IMR-90 (cell line): ENCODE measurements at regions not wholly inside any gene's neighbourhood (a gene's known extent, or its start where the extent isn't known, plus 50 kb on each side); places are given as distances from the start of the nearest gene placed in this dataset.

Experiments used
- ATAC-seq: fragments of 200-7000 bp; cut with Tn5 transposase; 2 replicates; pipeline ENCODE4 v1.9.1; 2020; ENCODE audit warnings: low read depth, mild to moderate bottlenecking, moderate library complexity
- BruUV-seq: library from RNA; stranded (reverse); fragments of 400-500 nt; replicated peaks from 2 replicates; lab custom pipeline; 2021; lab: Mats Ljungman, UMichigan
- CTCF ChIA-PET: fragments of 300-600 bp; formaldehyde crosslinking; extraction: SDS; loops from one replicate; lab custom pipeline; 2021; ENCODE audit warnings: antibody characterized with exemption; lab: Yijun Ruan, JAX
- POLR2A ChIA-PET: fragments of 300-600 bp; sonication (Branson Sonifier 250); formaldehyde crosslinking; loops from one replicate; lab custom pipeline; 2022; ENCODE audit warnings: antibody characterized with exemption; ENCODE audit not compliant: unreplicated experiment; lab: Charles Lee
- DNase-seq: peaks from one replicate; pipeline ENCODE4 v3.0.0; 2013
- H2AFZ ChIP-seq: replicated peaks from 2 replicates; pipeline ENCODE3; 2013; ENCODE audit warnings: low read length, mild to moderate bottlenecking; ENCODE audit not compliant: poor library complexity
- H2AK5ac ChIP-seq: 2 replicates; pipeline ENCODE4 v1.6.1; 2013; ENCODE audit warnings: low read depth, low read length, inconsistent platforms
- H2AK9ac ChIP-seq: replicated peaks from 2 replicates; pipeline ENCODE3; 2013; ENCODE audit warnings: mild to moderate bottlenecking, low read depth, low read length, moderate library complexity; ENCODE audit not compliant: poor library complexity
- H2BK120ac ChIP-seq: 2 replicates; pipeline ENCODE4 v1.6.1; 2013; ENCODE audit warnings: low read depth, low read length, inconsistent platforms
- H2BK15ac ChIP-seq: 3 replicates; pipeline ENCODE4 v1.6.1; 2013; ENCODE audit warnings: low read depth, low read length, inconsistent platforms
- H2BK20ac ChIP-seq: 2 replicates; pipeline ENCODE4 v1.6.1; 2013; ENCODE audit warnings: low read depth, mild to moderate bottlenecking, inconsistent platforms, low read length, moderate library complexity
- H2BK5ac ChIP-seq: 2 replicates; pipeline ENCODE4 v1.6.1; 2013; ENCODE audit warnings: mild to moderate bottlenecking, low read depth, low read length, inconsistent platforms; ENCODE audit not compliant: poor library complexity, severe bottlenecking
- H3K14ac ChIP-seq: replicated peaks from 2 replicates; pipeline ENCODE4 v1.6.1; 2013; ENCODE audit warnings: low read depth, low read length, inconsistent platforms
- H3K18ac ChIP-seq: 2 replicates; pipeline ENCODE4 v1.6.1; 2013; ENCODE audit warnings: low read depth, low read length, control low read depth
- H3K23ac ChIP-seq: 2 replicates; pipeline ENCODE4 v1.6.1; 2013; ENCODE audit warnings: low read depth, low read length, inconsistent platforms
- H3K27ac ChIP-seq: 2 replicates; pipeline ENCODE4 v1.5.1; 2013; ENCODE audit warnings: mild to moderate bottlenecking, control low read depth, low read length; ENCODE audit not compliant: insufficient read depth
- H3K27me3 ChIP-seq: 2 replicates; pipeline ENCODE4 v1.6.1; 2013; ENCODE audit warnings: low read length; ENCODE audit not compliant: control insufficient read depth, insufficient read depth
- H3K36me3 ChIP-seq: 2 replicates; pipeline ENCODE4 v1.6.1; 2013; ENCODE audit warnings: low read length, mixed read lengths; ENCODE audit not compliant: control insufficient read depth, insufficient read depth
- H3K4ac ChIP-seq: 2 replicates; pipeline ENCODE4 v1.6.1; 2013; ENCODE audit warnings: low read depth, low read length, inconsistent platforms
- H3K4me1 ChIP-seq: 2 replicates; pipeline ENCODE4 v1.6.1; 2013; ENCODE audit warnings: low read length, mixed read lengths; ENCODE audit not compliant: control insufficient read depth, insufficient read depth
- H3K4me2 ChIP-seq: 2 replicates; pipeline ENCODE4 v1.6.1; 2013; ENCODE audit warnings: low read depth, mild to moderate bottlenecking, control low read depth, low read length, moderate library complexity
- H3K4me3 ChIP-seq: 2 replicates; pipeline ENCODE4 v1.5.1; 2013; ENCODE audit warnings: low read depth, mild to moderate bottlenecking, control low read depth, low read length, moderate library complexity; ENCODE audit not compliant: insufficient read depth
- H3K56ac ChIP-seq: 2 replicates; pipeline ENCODE4 v1.6.1; 2013; ENCODE audit warnings: low read length, inconsistent platforms; ENCODE audit not compliant: insufficient read depth; ENCODE audit errors: extremely low read depth
- H3K79me1 ChIP-seq, 2 experiments: 2 replicates each; pipeline ENCODE4 v1.6.1; 2013; ENCODE audit warnings: low read length in 2 of 2, inconsistent platforms in 1 of 2, low read depth in 1 of 2
- H3K9ac ChIP-seq: 2 replicates; pipeline ENCODE4 v1.6.1; 2013; ENCODE audit warnings: low read depth, low read length, control low read depth
- H3K9me1 ChIP-seq: 2 replicates; pipeline ENCODE4 v1.6.1; 2013; ENCODE audit warnings: low read length, inconsistent platforms; ENCODE audit not compliant: insufficient read depth
- H3K9me3 ChIP-seq: 2 replicates; pipeline ENCODE4 v1.6.1; 2013; ENCODE audit warnings: low read length; ENCODE audit not compliant: control insufficient read depth, insufficient read depth
- H4K20me1 ChIP-seq: 2 replicates; pipeline ENCODE4 v1.6.1; 2013; ENCODE audit warnings: low read length, inconsistent platforms; ENCODE audit not compliant: insufficient read depth
- H4K5ac ChIP-seq: 2 replicates; pipeline ENCODE4 v1.6.1; 2013; ENCODE audit warnings: mild to moderate bottlenecking, low read depth, low read length, control low read depth
- H4K8ac ChIP-seq, 2 experiments: 2 replicates each; pipeline ENCODE4 v1.6.1; 2013; ENCODE audit warnings: low read depth in 2 of 2, low read length in 2 of 2, control low read depth in 1 of 2, inconsistent platforms in 1 of 2
- H4K91ac ChIP-seq: 2 replicates; pipeline ENCODE4 v1.6.1; 2013; ENCODE audit warnings: low read depth, low read length, inconsistent platforms; ENCODE audit not compliant: insufficient read depth
- BHLHE40 ChIP-seq: fragments of 150-350 bp; IDR thresholded peaks from 2 replicates; pipeline ENCODE4 v1.6.1; 2016; ENCODE audit warnings: mild to moderate bottlenecking, low read depth, low read length
- CEBPB ChIP-seq: IDR thresholded peaks from 2 replicates; pipeline ENCODE4 v1.6.1; 2012; ENCODE audit warnings: low read depth, low read length, improper control_type of control experiment
- CHD1 ChIP-seq: IDR thresholded peaks from 2 replicates; pipeline ENCODE4 v1.6.1; 2012; ENCODE audit warnings: low read depth, low read length, improper control_type of control experiment
- FOS ChIP-seq: fragments of 150-350 bp; IDR thresholded peaks from 2 replicates; pipeline ENCODE4 v1.6.1; 2016; ENCODE audit warnings: low read depth, low read length
- MAFK ChIP-seq: IDR thresholded peaks from 2 replicates; pipeline ENCODE4 v1.6.1; 2012; ENCODE audit warnings: low read depth, low read length, improper control_type of control experiment
- MAZ ChIP-seq: IDR thresholded peaks from 2 replicates; pipeline ENCODE4 v1.6.1; 2012; ENCODE audit warnings: low read depth, mild to moderate bottlenecking, low read length, improper control_type of control experiment, moderate library complexity, borderline replicate concordance
- MXI1 ChIP-seq: IDR thresholded peaks from 2 replicates; pipeline ENCODE4 v1.6.1; 2012; ENCODE audit warnings: low read depth, mild to moderate bottlenecking, low read length, moderate library complexity, borderline replicate concordance
- NFE2L2 ChIP-seq: fragments of 150-350 bp; IDR thresholded peaks from 2 replicates; pipeline ENCODE4 v1.6.1; 2016; ENCODE audit warnings: low read depth, mild to moderate bottlenecking, low read length
- POLR2A ChIP-seq: IDR thresholded peaks from 2 replicates; pipeline ENCODE4 v1.6.1; 2012; ENCODE audit warnings: mild to moderate bottlenecking, low read depth, low read length
- RAD21 ChIP-seq: IDR thresholded peaks from 2 replicates; pipeline ENCODE4 v1.6.1; 2012; ENCODE audit warnings: low read length, improper control_type of control experiment
- RCOR1 ChIP-seq: IDR thresholded peaks from 2 replicates; pipeline ENCODE4 v1.6.1; 2012; ENCODE audit warnings: mild to moderate bottlenecking, low read length, improper control_type of control experiment; ENCODE audit not compliant: insufficient replicate concordance
- RFX5 ChIP-seq: IDR thresholded peaks from 2 replicates; pipeline ENCODE4 v1.8.0; 2012; ENCODE audit warnings: low read depth, mild to moderate bottlenecking, low read length, moderate library complexity
- SMC3 ChIP-seq: fragments of 150-350 bp; IDR thresholded peaks from 2 replicates; pipeline ENCODE4 v1.6.1; 2016; ENCODE audit warnings: low read depth, mild to moderate bottlenecking, antibody characterized with exemption, low read length, moderate library complexity
- USF2 ChIP-seq: fragments of 150-350 bp; IDR thresholded peaks from 2 replicates; pipeline ENCODE4 v1.6.1; 2017; ENCODE audit warnings: mild to moderate bottlenecking, antibody characterized with exemption, low read length, low read depth
- WGBS, 2 experiments: methylation state at CpG; one replicate each; pipeline versions ENCODE4 v1.1.5 to v1.1.7; 2013; ENCODE audit warnings: missing lambda C conversion rate in 2 of 2; ENCODE audit not compliant: insufficient read length in 1 of 2; ENCODE audit errors: extremely low coverage in 2 of 2; 5-methylcytosine and 5-hydroxymethylcytosine counted together
- dilution Hi-C: fragments of 300-500 bp; cut with HindIII; formaldehyde crosslinking; loops from one replicate; pipeline ENCODE4 v1.14.3; 2018; ENCODE audit warnings: low sequenced_read_pairs; ENCODE audit not compliant: unreplicated experiment
- in situ Hi-C: fragments of 300-500 bp; cut with MboI; formaldehyde crosslinking; loops from 3 replicates; pipeline ENCODE4 v1.14.3; 2019; ENCODE audit warnings: low sequenced_read_pairs, inconsistent platforms, mixed read lengths
- intact Hi-C: fragments of 100-400 bp; cut with micrococcal nuclease; formaldehyde crosslinking; loops from 2 replicates; pipeline ENCODE4 v1.10.0; 2022
- TF ChIP-seq, protein P1 (sequence below): conservative IDR thresholded peaks from 2 replicates; pipeline ENCODE4 v1.5.1; 2012; ENCODE audit warnings: mild to moderate bottlenecking, low read depth, low read length, improper control_type of control experiment
- TF ChIP-seq, protein P2 (sequence below): fragments of 150-350 bp; IDR thresholded peaks from 2 replicates; pipeline ENCODE4 v1.6.1; 2016; ENCODE audit warnings: low read depth, mild to moderate bottlenecking, low read length, moderate library complexity, borderline replicate concordance

DNA sequence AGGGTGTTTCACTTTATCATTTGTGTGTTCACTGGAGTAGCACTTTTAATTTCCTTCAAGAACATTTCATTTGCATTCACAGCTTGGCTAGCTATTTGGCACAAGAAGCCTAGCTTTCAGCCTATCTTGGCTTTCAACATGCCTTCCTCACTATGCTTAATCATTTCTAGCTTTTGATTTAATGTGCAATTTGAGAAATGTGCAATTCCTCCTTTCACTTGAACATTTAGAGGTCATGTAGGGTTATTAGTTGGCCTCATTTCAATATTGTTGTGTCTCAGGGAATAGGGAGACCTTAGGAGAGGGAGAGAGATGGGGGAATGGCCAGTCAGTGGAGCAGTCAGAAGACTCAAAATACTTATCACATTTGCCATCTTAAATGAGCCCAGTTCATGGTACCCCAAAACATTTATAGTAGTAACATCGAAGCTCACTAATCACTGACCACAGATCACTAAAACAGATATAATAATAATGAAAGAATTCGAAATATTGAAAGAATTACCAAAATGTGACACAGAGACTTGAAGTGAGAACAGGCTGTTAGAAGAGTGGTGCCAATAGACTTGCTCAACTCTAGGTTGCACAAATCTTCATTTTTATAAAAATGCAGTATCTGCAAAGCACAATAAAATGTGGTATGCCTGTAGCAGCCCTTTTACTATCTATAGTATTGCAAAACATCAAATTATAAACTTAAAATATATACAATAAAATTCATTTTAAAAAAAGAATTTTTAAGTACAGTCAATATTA lies 561.2 kb downstream of the METTL4 start:
- H3K27me3 ChIP-seq: no peaks in the 10 kb centered on the region
- H2BK20ac ChIP-seq: no peak overlapping the region
- no peak overlapping the region for H4K91ac ChIP-seq
- WGBS, 2 experiments: no CpG with 5 or more reads among the region's 2 CpGs
- no peaks in the 10 kb centered on the region for H3K4me1 ChIP-seq
- H4K5ac ChIP-seq: no peak overlapping the region
- no peak overlapping the region for H3K4ac ChIP-seq
- CTCF ChIA-PET: no interaction called here
- no peaks in the 10 kb centered on the region for H4K20me1 ChIP-seq
- in situ Hi-C loops: loop anchor here (25.0 kb wide), 1 partner anchor 723 kb away; no protein-coding TSS in a partner anchor
- H2BK120ac ChIP-seq: no peak overlapping the region
- no peak overlapping the region for H2AK5ac ChIP-seq
- H3K27ac ChIP-seq: no peak overlapping the region
- TF ChIP-seq MXI1: no peak
- TF ChIP-seq SMC3: no peak
- no peak for TF ChIP-seq RFX5
- no peak for TF ChIP-seq NFE2L2
- TF ChIP-seq POLR2A: no peak
- no peak for TF ChIP-seq CHD1
- no peak for TF ChIP-seq BHLHE40
- no peak for TF ChIP-seq MAZ
- TF ChIP-seq, protein P1, sequence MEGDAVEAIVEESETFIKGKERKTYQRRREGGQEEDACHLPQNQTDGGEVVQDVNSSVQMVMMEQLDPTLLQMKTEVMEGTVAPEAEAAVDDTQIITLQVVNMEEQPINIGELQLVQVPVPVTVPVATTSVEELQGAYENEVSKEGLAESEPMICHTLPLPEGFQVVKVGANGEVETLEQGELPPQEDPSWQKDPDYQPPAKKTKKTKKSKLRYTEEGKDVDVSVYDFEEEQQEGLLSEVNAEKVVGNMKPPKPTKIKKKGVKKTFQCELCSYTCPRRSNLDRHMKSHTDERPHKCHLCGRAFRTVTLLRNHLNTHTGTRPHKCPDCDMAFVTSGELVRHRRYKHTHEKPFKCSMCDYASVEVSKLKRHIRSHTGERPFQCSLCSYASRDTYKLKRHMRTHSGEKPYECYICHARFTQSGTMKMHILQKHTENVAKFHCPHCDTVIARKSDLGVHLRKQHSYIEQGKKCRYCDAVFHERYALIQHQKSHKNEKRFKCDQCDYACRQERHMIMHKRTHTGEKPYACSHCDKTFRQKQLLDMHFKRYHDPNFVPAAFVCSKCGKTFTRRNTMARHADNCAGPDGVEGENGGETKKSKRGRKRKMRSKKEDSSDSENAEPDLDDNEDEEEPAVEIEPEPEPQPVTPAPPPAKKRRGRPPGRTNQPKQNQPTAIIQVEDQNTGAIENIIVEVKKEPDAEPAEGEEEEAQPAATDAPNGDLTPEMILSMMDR: no peak
- no peak for TF ChIP-seq FOS
- no peak for TF ChIP-seq RAD21
- TF ChIP-seq CEBPB: no peak
- TF ChIP-seq, protein P2, sequence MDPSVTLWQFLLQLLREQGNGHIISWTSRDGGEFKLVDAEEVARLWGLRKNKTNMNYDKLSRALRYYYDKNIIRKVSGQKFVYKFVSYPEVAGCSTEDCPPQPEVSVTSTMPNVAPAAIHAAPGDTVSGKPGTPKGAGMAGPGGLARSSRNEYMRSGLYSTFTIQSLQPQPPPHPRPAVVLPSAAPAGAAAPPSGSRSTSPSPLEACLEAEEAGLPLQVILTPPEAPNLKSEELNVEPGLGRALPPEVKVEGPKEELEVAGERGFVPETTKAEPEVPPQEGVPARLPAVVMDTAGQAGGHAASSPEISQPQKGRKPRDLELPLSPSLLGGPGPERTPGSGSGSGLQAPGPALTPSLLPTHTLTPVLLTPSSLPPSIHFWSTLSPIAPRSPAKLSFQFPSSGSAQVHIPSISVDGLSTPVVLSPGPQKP: no peak
- no peak for TF ChIP-seq USF2
- TF ChIP-seq RCOR1: no peak
- TF ChIP-seq MAFK: no peak
- H2BK15ac ChIP-seq: no peak overlapping the region
- intact Hi-C loops: no loop called here
- dilution Hi-C loops: no loop called here
- no peak overlapping the region for H3K4me3 ChIP-seq
- no peak overlapping the region for H3K18ac ChIP-seq
- H3K23ac ChIP-seq: no peak overlapping the region
- DNase-seq (no peak), ATAC-seq (no peak)
- no peaks in the 10 kb centered on the region for H3K79me1 ChIP-seq
- no peak overlapping the region for H2AK9ac ChIP-seq
- no peak overlapping the region for H3K4me2 ChIP-seq
- no peak overlapping the region for H3K9ac ChIP-seq
- H3K9me1 ChIP-seq: no peaks in the 10 kb centered on the region
- POLR2A ChIA-PET: no interaction called here
- no peak overlapping the region for H3K56ac ChIP-seq
- H2AFZ ChIP-seq: no peak overlapping the region
- H3K36me3 ChIP-seq: no peaks in the 10 kb centered on the region
- H2BK5ac ChIP-seq: no peak overlapping the region
- no peak overlapping the region for H3K14ac ChIP-seq
- no TSS peak for BruUV-seq
- no peaks in the 10 kb centered on the region for H3K9me3 ChIP-seq
- H4K8ac ChIP-seq: no peak overlapping the region
